Natural killer cell (primary cell): ENCODE measurements at regions not wholly inside any gene's neighbourhood (a gene's known extent, or its start where the extent isn't known, plus 50 kb on each side); places are given as distances from the start of the nearest gene placed in this dataset.

Source experiments
- ATAC-seq, 3 donors: fragments of 150-1000 bp in 2 of 3; fragments of 200-7000 bp in 1 of 3; cut with Tn5 transposase; 1 replicate in 1 of 3; 2 replicates in 2 of 3; pipeline ENCODE4 v1.10.0; 2021; ENCODE audit warnings: mild to moderate bottlenecking in 2 of 3, moderate library complexity in 2 of 3
- DNase-seq, 2 donors: peaks; one replicate each; pipeline versions ENCODE4 v3.0.0 to v3.0.0-alpha.2; 2013 to 2021; ENCODE audit warnings: mixed read lengths in 1 of 2
- H3K27ac ChIP-seq: one replicate; pipeline ENCODE4 v1.5.1; 2013; ENCODE audit warnings: mild to moderate bottlenecking, low read length
- H3K27me3 ChIP-seq: one replicate; pipeline ENCODE4 v1.6.1; 2013; ENCODE audit warnings: low read length; ENCODE audit not compliant: control insufficient read depth, insufficient read depth
- H3K36me3 ChIP-seq: one replicate; pipeline ENCODE4 v1.6.1; 2013; ENCODE audit warnings: low read length; ENCODE audit not compliant: control insufficient read depth, insufficient read depth
- H3K4me1 ChIP-seq: one replicate; pipeline ENCODE4 v1.6.1; 2013; ENCODE audit warnings: low read length; ENCODE audit not compliant: control insufficient read depth, insufficient read depth
- H3K4me3 ChIP-seq: one replicate; pipeline ENCODE4 v1.5.1; 2013; ENCODE audit warnings: low read length
- H3K9me3 ChIP-seq: one replicate; pipeline ENCODE4 v1.6.1; 2013; ENCODE audit warnings: low read length; ENCODE audit not compliant: control insufficient read depth, insufficient read depth
- H3K27ac Mint-ChIP-seq, 2 donors: one replicate each; pipeline ENCODE4 v1.8.0; 2022; ENCODE audit warnings: mild to moderate bottlenecking in 2 of 2, mixed read lengths in 2 of 2, moderate library complexity in 1 of 2
- H3K27me3 Mint-ChIP-seq, 2 donors: one replicate each; pipeline ENCODE4 v1.8.0; 2022; ENCODE audit warnings: low read depth in 2 of 2, mixed read lengths in 2 of 2
- H3K36me3 Mint-ChIP-seq: one replicate; pipeline ENCODE4 v1.8.0; 2022; ENCODE audit warnings: mixed read lengths
- H3K4me1 Mint-ChIP-seq, 2 donors: one replicate each; pipeline ENCODE4 v1.8.0; 2022; ENCODE audit warnings: mixed read lengths in 2 of 2
- H3K4me3 Mint-ChIP-seq: one replicate; pipeline ENCODE4 v1.8.0; 2022; ENCODE audit warnings: mild to moderate bottlenecking, moderate library complexity, mixed read lengths
- H3K9me3 Mint-ChIP-seq, 2 donors: one replicate each; pipeline ENCODE4 v1.8.0; 2022; ENCODE audit warnings: mixed read lengths in 2 of 2
- CTCF ChIP-seq: fragments of 200-600 bp; IDR thresholded peaks from one replicate; pipeline ENCODE4 v1.8.0; 2022; ENCODE audit warnings: antibody characterized with exemption
- WGBS: methylation state at CpG from one replicate; pipeline ENCODE4 v1.1.7; 2013; ENCODE audit warnings: missing lambda C conversion rate; ENCODE audit not compliant: insufficient coverage; 5-methylcytosine and 5-hydroxymethylcytosine counted together
- intact Hi-C: fragments of 100-400 bp; cut with micrococcal nuclease; formaldehyde crosslinking; loops from one replicate; pipeline ENCODE4 v1.14.2; 2022

- Histone ChIP-seq H3K4me1 (no peaks in the 10 kb centered on the region), H3K9me3 (no peaks in the 10 kb centered on the region), H3K36me3 (no peaks in the 10 kb centered on the region), H3K27ac (no peak overlapping the region), H3K4me3 (no peak overlapping the region), H3K27me3 (no peaks in the 10 kb centered on the region)
- ATAC-seq (no peak), DNase-seq (no peak)
- Mint-ChIP-seq H3K9me3 (peaks cover 12 to 13% of the 10 kb centered on the region in 2 donors), H3K27ac (no peak overlapping the region), H3K4me1 (no peaks in the 10 kb centered on the region), H3K36me3 (no peaks in the 10 kb centered on the region), H3K27me3 (no peaks in the 10 kb centered on the region), H3K4me3 (no peak overlapping the region)
- intact Hi-C loops = no loop called here
- no peak for TF ChIP-seq CTCF
Observed at GRCh38 chr5:128649192-128649591, 111.1 kb upstream of the FBN2 start.

GRCh38 chr5:128662997-128663396, 125.0 kb upstream of the FBN2 start:
- no peak overlapping the region for H3K27ac Mint-ChIP-seq
- H3K4me1 Mint-ChIP-seq = no peaks in the 10 kb centered on the region
- H3K4me3 Mint-ChIP-seq = no peak overlapping the region
- Histone ChIP-seq H3K36me3 (no peaks in the 10 kb centered on the region), H3K9me3 (no peaks in the 10 kb centered on the region), H3K27me3 (no peaks in the 10 kb centered on the region), H3K4me1 (no peaks in the 10 kb centered on the region), H3K27ac (no peak overlapping the region), H3K4me3 (no peak overlapping the region)
- DNase-seq (no peak), ATAC-seq (no peak)
- H3K9me3 Mint-ChIP-seq = peaks cover 4 to 11% of the 10 kb centered on the region in 2 donors
- no peaks in the 10 kb centered on the region for H3K36me3 Mint-ChIP-seq
- intact Hi-C loops = no loop called here
- WGBS = no CpG with 5 or more reads among the region's 2 CpGs
- no peak for TF ChIP-seq CTCF
- H3K27me3 Mint-ChIP-seq = no peaks in the 10 kb centered on the region

GRCh38 chr5:128665747-128666355, 127.8 kb upstream of the FBN2 start:
- TF ChIP-seq CTCF = no peak
- ATAC-seq (no peak), DNase-seq (no peak)
- no peaks in the 10 kb centered on the region for H3K27me3 ChIP-seq
- Mint-ChIP-seq H3K9me3 (peaks cover 9 to 12% of the 10 kb centered on the region in 2 donors), H3K4me3 (no peak overlapping the region), H3K4me1 (no peaks in the 10 kb centered on the region), H3K27me3 (no peaks in the 10 kb centered on the region), H3K36me3 (no peaks in the 10 kb centered on the region), H3K27ac (no peak overlapping the region)
- no peaks in the 10 kb centered on the region for H3K4me1 ChIP-seq
- 57% methylated on average over 5 of the region's 5 CpGs for WGBS
- H3K4me3 ChIP-seq = no peak overlapping the region
- H3K36me3 ChIP-seq = no peaks in the 10 kb centered on the region
- intact Hi-C loops = no loop called here
- H3K9me3 ChIP-seq = no peaks in the 10 kb centered on the region
- no peak overlapping the region for H3K27ac ChIP-seq

- Mint-ChIP-seq H3K36me3 (no peaks in the 10 kb centered on the region), H3K4me3 (no peak overlapping the region), H3K4me1 (no peaks in the 10 kb centered on the region), H3K9me3 (peaks cover 10 to 12% of the 10 kb centered on the region in 2 donors), H3K27me3 (no peaks in the 10 kb centered on the region), H3K27ac (no peak overlapping the region)
- no peak for DNase-seq
- Histone ChIP-seq H3K27me3 (no peaks in the 10 kb centered on the region), H3K4me3 (no peak overlapping the region), H3K9me3 (no peaks in the 10 kb centered on the region), H3K27ac (no peak overlapping the region), H3K4me1 (no peaks in the 10 kb centered on the region), H3K36me3 (no peaks in the 10 kb centered on the region)
- TF ChIP-seq CTCF = no peak
- 94% methylated on average over 1 of the region's 1 CpG for WGBS
- intact Hi-C loops = no loop called here
- no peak for ATAC-seq
Observed at GRCh38 chr5:128667152-128667551, 129.1 kb upstream of the FBN2 start.
